Endothelial cell of umbilical vein (primary cell): ENCODE measurements at regions not wholly inside any gene's neighbourhood (a gene's known extent, or its start where the extent isn't known, plus 50 kb on each side); places are given as distances from the start of the nearest gene placed in this dataset.

ENCODE experiments used
- BruUV-seq: library from RNA; stranded (reverse); fragments of 400-500 nt; replicated peaks from 2 replicates; lab custom pipeline; 2021; lab: Mats Ljungman, UMichigan
- CTCF ChIA-PET: fragments of 300-600, 350-600 bp; sonication (Branson Sonifier 250); formaldehyde crosslinking; loops from one replicate; lab custom pipeline; 2021; ENCODE audit warnings: antibody characterized with exemption, inconsistent platforms; lab: Charles Lee
- POLR2A ChIA-PET: fragments of 300-600, 350-600 bp; sonication (Branson Sonifier 250); formaldehyde crosslinking; loops from one replicate; lab custom pipeline; 2021; ENCODE audit warnings: antibody characterized with exemption, inconsistent platforms; lab: Charles Lee
- DNase-seq: peaks from one replicate; pipeline ENCODE4 v3.0.0-alpha.2; 2011; ENCODE audit warnings: low read depth, low spot score
- FAIRE-seq: peaks from 2 replicates; lab custom pipeline; 2011; peaks lifted over from hg19 to GRCh38; lab: Jason Lieb, UNC
- H2AFZ ChIP-seq: 2 replicates; pipeline ENCODE4 v1.6.0; 2012; ENCODE audit warnings: low read depth, low read length, control low read depth, inconsistent platforms
- H3K27ac ChIP-seq: 2 replicates; pipeline ENCODE4 v1.5.1; 2011; ENCODE audit warnings: low read depth, mild to moderate bottlenecking, control low read depth, low read length, moderate library complexity; ENCODE audit not compliant: insufficient read depth
- H3K27me3 ChIP-seq, 2 experiments: 2 replicates each; pipeline versions ENCODE4 v1.6.0 to v1.6.1; 2011; ENCODE audit warnings: low read length in 2 of 2, mixed read lengths in 1 of 2; ENCODE audit not compliant: control insufficient read depth in 2 of 2, insufficient read depth in 2 of 2
- H3K36me3 ChIP-seq, 2 experiments: 2 replicates in 1 of 2; 3 replicates in 1 of 2; pipeline ENCODE4 v1.5.1; 2011; ENCODE audit warnings: low read length in 2 of 2, mild to moderate bottlenecking in 1 of 2, moderate library complexity in 1 of 2; ENCODE audit not compliant: control insufficient read depth in 2 of 2, insufficient read depth in 2 of 2; ENCODE audit errors: extremely low read depth in 1 of 2
- H3K4me1 ChIP-seq: 3 replicates; pipeline ENCODE4 v1.5.1; 2011; ENCODE audit warnings: mild to moderate bottlenecking, low read length; ENCODE audit not compliant: control insufficient read depth, insufficient read depth; ENCODE audit errors: extremely low read depth
- H3K4me2 ChIP-seq: 2 replicates; pipeline ENCODE4 v1.6.1; 2011; ENCODE audit warnings: low read length, control low read depth, mixed read lengths; ENCODE audit not compliant: insufficient read depth
- H3K4me3 ChIP-seq, 3 experiments: fragments of 200-600 bp in 1 of 3; sonication (generic), shearing (Covaris generic) in 1 of 3; replicated peaks in 1 of 3; 2 replicates each; pipeline ENCODE4 v1.5.1; 2011 to 2016; ENCODE audit warnings: control low read depth in 3 of 3, low read length in 3 of 3, mild to moderate bottlenecking in 2 of 3, inconsistent platforms in 1 of 3, low read depth in 1 of 3, moderate library complexity in 1 of 3; ENCODE audit not compliant: insufficient read depth in 1 of 3
- H3K79me2 ChIP-seq: 2 replicates; pipeline ENCODE4 v1.6.0; 2012; ENCODE audit warnings: low read length, inconsistent platforms; ENCODE audit not compliant: control insufficient read depth, insufficient read depth
- H3K9ac ChIP-seq: replicated peaks from 2 replicates; pipeline ENCODE3; 2011; ENCODE audit warnings: low read length, control low read depth; ENCODE audit not compliant: insufficient read depth; ENCODE audit errors: extremely low read depth
- H3K9me1 ChIP-seq: replicated peaks from 3 replicates; pipeline ENCODE4 v1.6.0; 2011; ENCODE audit warnings: mild to moderate bottlenecking, low read length; ENCODE audit not compliant: control insufficient read depth, insufficient read depth; ENCODE audit errors: extremely low read depth
- H3K9me3 ChIP-seq: replicated peaks from 2 replicates; pipeline ENCODE4 v1.5.1; 2012; ENCODE audit warnings: low read length, inconsistent platforms; ENCODE audit not compliant: control insufficient read depth, insufficient read depth
- H4K20me1 ChIP-seq: replicated peaks from 2 replicates; pipeline ENCODE3; 2011; ENCODE audit warnings: mild to moderate bottlenecking, low read length; ENCODE audit not compliant: control insufficient read depth, insufficient read depth; ENCODE audit errors: extremely low read depth
- CTCF ChIP-seq, 2 donors: IDR thresholded peaks; 1 replicate in 1 of 2; 2 replicates in 1 of 2; pipeline ENCODE4 v1.5.1; 2011; ENCODE audit warnings: low read length in 2 of 2, mild to moderate bottlenecking in 2 of 2, moderate library complexity in 2 of 2, control low read depth in 1 of 2, inconsistent platforms in 1 of 2, low read depth in 1 of 2; ENCODE audit not compliant: insufficient read depth in 1 of 2; ENCODE audit errors: extremely low read depth in 1 of 2
- FOS ChIP-seq: IDR thresholded peaks from 2 replicates; pipeline ENCODE4 v1.6.1; 2011; ENCODE audit warnings: mild to moderate bottlenecking, low read length, moderate library complexity, borderline replicate concordance; ENCODE audit not compliant: insufficient read depth
- GATA2 ChIP-seq: IDR thresholded peaks from 2 replicates; pipeline ENCODE4 v1.7.0; 2011; ENCODE audit warnings: low read depth, mild to moderate bottlenecking, moderate library complexity, mixed read lengths, low read length; ENCODE audit not compliant: insufficient read length, insufficient read depth
- JUN ChIP-seq: IDR thresholded peaks from 2 replicates; pipeline ENCODE4 v1.6.1; 2011; ENCODE audit warnings: borderline replicate concordance, low read depth; ENCODE audit not compliant: insufficient read length, insufficient read depth
- MAX ChIP-seq: IDR thresholded peaks from 2 replicates; pipeline ENCODE4 v1.6.1; 2011; ENCODE audit not compliant: insufficient read depth, insufficient read length
- MYC ChIP-seq: IDR thresholded peaks from one replicate; pipeline ENCODE4 v1.6.1; 2011; ENCODE audit warnings: mild to moderate bottlenecking, low read depth, low read length
- POLR2AphosphoS5 ChIP-seq: IDR thresholded peaks from 2 replicates; pipeline ENCODE4 v1.6.1; 2012; ENCODE audit warnings: low read depth, mild to moderate bottlenecking, control low read depth, low read length, moderate library complexity; ENCODE audit not compliant: insufficient read depth
- dilution Hi-C: fragments of 300-500 bp; cut with MboI; formaldehyde crosslinking; loops from one replicate; pipeline ENCODE4 v1.15.0; 2019; ENCODE audit warnings: low sequenced_read_pairs; ENCODE audit not compliant: extremely low pct_ligation_motif_present
- intact Hi-C: fragments of 100-400 bp; cut with micrococcal nuclease; formaldehyde crosslinking; loops from one replicate; pipeline ENCODE4 v1.10.0; 2022

- H4K20me1 ChIP-seq: no peaks in the 10 kb centered on the region
- H3K27ac ChIP-seq: no peak overlapping the region
- H3K4me3 ChIP-seq: no peak overlapping the region
- TF ChIP-seq GATA2 (no peak), CTCF (IDR thresholded peaks at IDR 0.05; ENCODE audit: extremely low read depth in 1 of 2, insufficient read depth in 1 of 2, low read depth in 1 of 2, low read length in 2 of 2) (no peak), FOS (no peak), JUN (no peak), MYC (no peak), MAX (no peak), POLR2AphosphoS5 (no peak)
- no peak overlapping the region for H3K4me2 ChIP-seq
- ChIA-PET POLR2A (no interaction called here), CTCF (interaction anchor here (0.6 kb wide), 1 partner anchor 1025 kb away, joined by 3 read pairs; no protein-coding TSS in a partner anchor)
- no TSS peak for BruUV-seq
- peaks cover 7% of the 10 kb centered on the region for H3K9me3 ChIP-seq
- H3K79me2 ChIP-seq: no peaks in the 10 kb centered on the region
- H2AFZ ChIP-seq: no peak overlapping the region
- dilution Hi-C loops (no loop called here), intact Hi-C loops (no loop called here)
- no peaks in the 10 kb centered on the region for H3K4me1 ChIP-seq
- no peaks in the 10 kb centered on the region for H3K36me3 ChIP-seq
- FAIRE-seq (no peak), DNase-seq (no peak)
- H3K9ac ChIP-seq: no peak overlapping the region
- no peaks in the 10 kb centered on the region for H3K9me1 ChIP-seq
- H3K27me3 ChIP-seq: no peaks in the 10 kb centered on the region
Observed at GRCh38 chr18:4547126-4547525, 92.0 kb upstream of the DLGAP1 start.
